ENCODE measurements at regions not wholly inside any gene's neighbourhood (a gene's known extent, or its start where the extent isn't known, plus 50 kb on each side); places are given as distances from the start of the nearest gene placed in this dataset.

- H3K36me3 ChIP-seq (ENCODE audit: control insufficient read depth, insufficient read depth, low read length): no peaks in the 10 kb centered on the region
Measured at GRCh38 chr1:221903594-221903993, 161.7 kb upstream of the DUSP10 start.

GRCh38 chr1:221902961-221903360 is 161.1 kb upstream of the DUSP10 start:
- Histone ChIP-seq H3K36me3 (ENCODE audit: control insufficient read depth, insufficient read depth, low read length) (no peaks in the 10 kb centered on the region), H2AFZ (no peak overlapping the region), H3K4me1 (no peaks in the 10 kb centered on the region)

More at GRCh38 chr1:221903594-221903993, 161.7 kb upstream of the DUSP10 start:
- no peak for TF ChIP-seq CTCF (IDR thresholded peaks at IDR 0.05)
- H3K27me3 ChIP-seq (ENCODE audit: control insufficient read depth, insufficient read depth, low read length): no peaks in the 10 kb centered on the region
- no peaks in the 10 kb centered on the region for H3K79me2 ChIP-seq
- H3K9me3 ChIP-seq (ENCODE audit: control insufficient read depth, low read length): no peaks in the 10 kb centered on the region
- no peak overlapping the region for H3K27ac ChIP-seq
- H3K4me2 ChIP-seq (ENCODE audit: low read length): no peak overlapping the region
- no peak overlapping the region for H3K4me3 ChIP-seq (ENCODE audit: low read depth, low read length)
- no peak overlapping the region for H3K9ac ChIP-seq
- no peak overlapping the region for H2AFZ ChIP-seq
- no peaks in the 10 kb centered on the region for H3K4me1 ChIP-seq

GRCh38 chr1:221900678-221901077 is 158.8 kb upstream of the DUSP10 start:
- Histone ChIP-seq H3K27me3 (ENCODE audit: control insufficient read depth, insufficient read depth, low read length) (no peaks in the 10 kb centered on the region), H3K79me2 (no peaks in the 10 kb centered on the region), H3K9me3 (ENCODE audit: control insufficient read depth, low read length) (no peaks in the 10 kb centered on the region), H3K4me3 (ENCODE audit: low read depth, low read length) (no peak overlapping the region), H3K4me1 (no peaks in the 10 kb centered on the region), H2AFZ (no peak overlapping the region), H3K36me3 (ENCODE audit: control insufficient read depth, insufficient read depth, low read length) (no peaks in the 10 kb centered on the region), H3K4me2 (ENCODE audit: low read length) (no peak overlapping the region), H3K9ac (no peak overlapping the region), H3K27ac (no peak overlapping the region)
- TF ChIP-seq CTCF (IDR thresholded peaks at IDR 0.05): no peak

More at GRCh38 chr1:221902961-221903360, 161.1 kb upstream of the DUSP10 start:
- no peak overlapping the region for H3K9ac ChIP-seq
- H3K27me3 ChIP-seq (ENCODE audit: control insufficient read depth, insufficient read depth, low read length): no peaks in the 10 kb centered on the region
- no peak for TF ChIP-seq CTCF (IDR thresholded peaks at IDR 0.05)
- H3K79me2 ChIP-seq: no peaks in the 10 kb centered on the region
- H3K4me3 ChIP-seq (ENCODE audit: low read depth, low read length): no peak overlapping the region
- no peak overlapping the region for H3K27ac ChIP-seq
- no peaks in the 10 kb centered on the region for H3K9me3 ChIP-seq (ENCODE audit: control insufficient read depth, low read length)
- no peak overlapping the region for H3K4me2 ChIP-seq (ENCODE audit: low read length)

- Histone ChIP-seq H3K9ac (no peak overlapping the region), H3K27me3 (ENCODE audit: control insufficient read depth, insufficient read depth, low read length) (no peaks in the 10 kb centered on the region), H3K36me3 (ENCODE audit: control insufficient read depth, insufficient read depth, low read length) (no peaks in the 10 kb centered on the region), H3K79me2 (no peaks in the 10 kb centered on the region), H3K4me2 (ENCODE audit: low read length) (no peak overlapping the region), H3K27ac (no peak overlapping the region), H3K4me3 (ENCODE audit: low read depth, low read length) (no peak overlapping the region), H3K9me3 (ENCODE audit: control insufficient read depth, low read length) (no peaks in the 10 kb centered on the region), H3K4me1 (no peaks in the 10 kb centered on the region), H2AFZ (no peak overlapping the region)
- TF ChIP-seq CTCF (IDR thresholded peaks at IDR 0.05): no peak
Measured at GRCh38 chr1:221897321-221897721, 155.4 kb upstream of the DUSP10 start.

GRCh38 chr1:221892301-221892830 is 150.5 kb upstream of the DUSP10 start:
- H3K4me3 ChIP-seq (ENCODE audit: low read depth, low read length): no peak overlapping the region
- H3K27me3 ChIP-seq (ENCODE audit: control insufficient read depth, insufficient read depth, low read length): no peaks in the 10 kb centered on the region
- H3K79me2 ChIP-seq: no peaks in the 10 kb centered on the region
- no peak overlapping the region for H3K9ac ChIP-seq
- no peak for TF ChIP-seq CTCF (IDR thresholded peaks at IDR 0.05)
- H2AFZ ChIP-seq: no peak overlapping the region
- H3K9me3 ChIP-seq (ENCODE audit: control insufficient read depth, low read length): no peaks in the 10 kb centered on the region
- H3K36me3 ChIP-seq (ENCODE audit: control insufficient read depth, insufficient read depth, low read length): no peaks in the 10 kb centered on the region
- no peaks in the 10 kb centered on the region for H3K4me1 ChIP-seq
- no peak overlapping the region for H3K4me2 ChIP-seq (ENCODE audit: low read length)
- H3K27ac ChIP-seq: no peak overlapping the region
